H1 (cell line): ENCODE measurements at regions not wholly inside any gene's neighbourhood (a gene's known extent, or its start where the extent isn't known, plus 50 kb on each side); places are given as distances from the start of the nearest gene placed in this dataset.

Experiments
- CTCF ChIA-PET: fragments of 300-600 bp; sonication (Branson Sonifier 250); formaldehyde crosslinking; loops from one replicate; lab custom pipeline; 2021; ENCODE audit not compliant: partially characterized antibody; lab: Charles Lee
- POLR2A ChIA-PET: fragments of 300-600 bp; sonication (Branson Sonifier 250); formaldehyde crosslinking; loops from one replicate; lab custom pipeline; 2021; ENCODE audit warnings: inconsistent platforms; ENCODE audit not compliant: partially characterized antibody; lab: Charles Lee
- DNase-seq, 2 experiments: peaks; one replicate each; pipeline versions ENCODE4 v3.0.0 to v3.0.0-alpha.2; 2010 to 2022; ENCODE audit warnings: low spot score in 2 of 2, low read depth in 1 of 2, mixed read lengths in 1 of 2
- FAIRE-seq: peaks from 2 replicates; lab custom pipeline; 2011; peaks lifted over from hg19 to GRCh38; lab: Jason Lieb, UNC
- H2AFZ ChIP-seq: 2 replicates; pipeline ENCODE4 v1.8.1; 2012; ENCODE audit warnings: low read length, inconsistent platforms
- H2AK5ac ChIP-seq: 2 replicates; pipeline ENCODE4 v1.6.1; 2013; ENCODE audit warnings: low read depth, low read length
- H2BK120ac ChIP-seq: replicated peaks from 2 replicates; pipeline ENCODE3; 2013; ENCODE audit warnings: low read depth, low read length, inconsistent platforms
- H2BK12ac ChIP-seq: 2 replicates; pipeline ENCODE4 v1.6.1; 2013; ENCODE audit warnings: low read depth, low read length
- H2BK15ac ChIP-seq: 2 replicates; pipeline ENCODE4 v1.6.1; 2013; ENCODE audit warnings: low read length
- H2BK20ac ChIP-seq: 2 replicates; pipeline ENCODE4 v1.6.1; 2013; ENCODE audit warnings: low read length
- H2BK5ac ChIP-seq: 2 replicates; pipeline ENCODE4 v1.6.1; 2013; ENCODE audit warnings: low read depth, low read length
- H3K14ac ChIP-seq: 2 replicates; pipeline ENCODE4 v1.6.1; 2013; ENCODE audit warnings: inconsistent platforms; ENCODE audit not compliant: insufficient read length
- H3K18ac ChIP-seq: 2 replicates; pipeline ENCODE4 v1.6.1; 2013; ENCODE audit warnings: low read length; ENCODE audit errors: extremely low read depth
- H3K23ac ChIP-seq: 2 replicates; pipeline ENCODE4 v1.6.1; 2013; ENCODE audit warnings: inconsistent platforms; ENCODE audit not compliant: insufficient read length
- H3K23me2 ChIP-seq: 2 replicates; pipeline ENCODE4 v1.6.1; 2013; ENCODE audit warnings: low read depth, low read length
- H3K27ac ChIP-seq: 2 replicates; pipeline ENCODE4 v1.6.1; 2011; ENCODE audit warnings: low read depth, low read length, inconsistent platforms
- H3K27me3 ChIP-seq, 4 experiments: replicated peaks in 1 of 4; 1 replicate in 1 of 4; 2 replicates in 3 of 4; pipeline versions ENCODE4 v1.6.1 to v1.8.1; 2011 to 2013; ENCODE audit warnings: low read length in 3 of 4, mild to moderate bottlenecking in 3 of 4, inconsistent platforms in 2 of 4, mixed read lengths in 2 of 4, moderate library complexity in 1 of 4; ENCODE audit not compliant: control insufficient read depth in 3 of 4, insufficient read depth in 3 of 4; ENCODE audit errors: extremely low read depth in 1 of 4
- H3K36me3 ChIP-seq, 4 experiments: 2 replicates each; pipeline versions ENCODE4 v1.6.1 to v1.8.1; 2011 to 2013; ENCODE audit warnings: mild to moderate bottlenecking in 4 of 4, low read length in 3 of 4, moderate library complexity in 2 of 4, control low read depth in 1 of 4, inconsistent platforms in 1 of 4; ENCODE audit not compliant: insufficient read depth in 4 of 4, control insufficient read depth in 2 of 4
- H3K4ac ChIP-seq: replicated peaks from 2 replicates; pipeline ENCODE3; 2013; ENCODE audit warnings: low read length, low read depth, mixed read lengths, inconsistent platforms; ENCODE audit not compliant: insufficient read length
- H3K4me1 ChIP-seq, 4 experiments: replicated peaks in 1 of 4; 1 replicate in 1 of 4; 2 replicates in 3 of 4; pipeline versions ENCODE4 v1.6.1 to v1.8.1; 2011 to 2013; ENCODE audit warnings: low read length in 3 of 4, inconsistent platforms in 2 of 4, mixed read lengths in 1 of 4; ENCODE audit not compliant: insufficient read depth in 4 of 4, control insufficient read depth in 3 of 4
- H3K4me2 ChIP-seq, 2 experiments: 2 replicates each; pipeline versions ENCODE4 v1.6.1 to v1.8.1; 2011 to 2013; ENCODE audit warnings: low read depth in 2 of 2, low read length in 2 of 2, control low read depth in 1 of 2, inconsistent platforms in 1 of 2, mild to moderate bottlenecking in 1 of 2; ENCODE audit not compliant: insufficient read depth in 1 of 2
- H3K4me3 ChIP-seq, 4 experiments: fragments of 200-600, 300-600 bp in 1 of 4; sonication (generic), shearing (Covaris generic), sonication (Bioruptor Twin) in 1 of 4; 2 replicates each; pipeline versions ENCODE4 v1.5.1 to v1.8.1; 2011 to 2016; ENCODE audit warnings: low read length in 4 of 4, low read depth in 3 of 4, control low read depth in 2 of 4, inconsistent platforms in 2 of 4, mild to moderate bottlenecking in 2 of 4, mixed read lengths in 1 of 4, moderate library complexity in 1 of 4; ENCODE audit not compliant: insufficient read depth in 2 of 4; ENCODE audit errors: extremely low read depth in 1 of 4
- H3K56ac ChIP-seq: replicated peaks from 2 replicates; pipeline ENCODE3; 2013; ENCODE audit warnings: low read depth, mild to moderate bottlenecking, mixed read lengths, low read length, inconsistent platforms; ENCODE audit not compliant: insufficient read length
- H3K79me1 ChIP-seq: 2 replicates; pipeline ENCODE4 v1.6.1; 2013; ENCODE audit warnings: low read depth, low read length, control low read depth
- H3K79me2 ChIP-seq, 2 experiments: 2 replicates each; pipeline versions ENCODE4 v1.6.1 to v1.8.1; 2012 to 2013; ENCODE audit warnings: low read length in 2 of 2, mild to moderate bottlenecking in 2 of 2, inconsistent platforms in 1 of 2; ENCODE audit not compliant: insufficient read depth in 2 of 2, control insufficient read depth in 1 of 2
- H3K9ac ChIP-seq, 4 experiments: replicated peaks in 1 of 4; 1 replicate in 1 of 4; 2 replicates in 3 of 4; pipeline versions ENCODE4 v1.6.1 to v1.8.1; 2011 to 2013; ENCODE audit warnings: low read depth in 3 of 4, low read length in 3 of 4, control low read depth in 2 of 4, mild to moderate bottlenecking in 2 of 4, moderate library complexity in 2 of 4, inconsistent platforms in 1 of 4; ENCODE audit errors: extremely low read depth in 1 of 4
- H3K9me3 ChIP-seq, 2 experiments: 2 replicates each; pipeline versions ENCODE4 v1.6.1 to v1.8.1; 2012 to 2013; ENCODE audit warnings: mild to moderate bottlenecking in 2 of 2, moderate library complexity in 2 of 2, control low read depth in 1 of 2, inconsistent platforms in 1 of 2, low read depth in 1 of 2, low read length in 1 of 2, mixed read lengths in 1 of 2; ENCODE audit not compliant: insufficient read depth in 2 of 2
- H4K20me1 ChIP-seq, 2 experiments: replicated peaks in 1 of 2; 2 replicates each; pipeline versions ENCODE3 to v1.8.1; 2011 to 2013; ENCODE audit warnings: inconsistent platforms in 2 of 2, low read length in 2 of 2, mild to moderate bottlenecking in 1 of 2; ENCODE audit not compliant: insufficient read depth in 2 of 2, control insufficient read depth in 1 of 2
- H4K5ac ChIP-seq: 2 replicates; pipeline ENCODE4 v1.6.1; 2013; ENCODE audit warnings: low read length, low read depth, mixed read lengths, inconsistent platforms; ENCODE audit not compliant: insufficient read length
- H4K8ac ChIP-seq: 2 replicates; pipeline ENCODE4 v1.8.0; 2013; ENCODE audit warnings: mild to moderate bottlenecking, moderate library complexity, low read length, inconsistent platforms; ENCODE audit not compliant: insufficient read depth; ENCODE audit errors: extremely low read depth
- H4K91ac ChIP-seq: replicated peaks from 2 replicates; pipeline ENCODE3; 2013; ENCODE audit warnings: low read length, mixed read lengths, inconsistent platforms; ENCODE audit not compliant: insufficient read length
- BRCA1 ChIP-seq: IDR thresholded peaks from 2 replicates; pipeline ENCODE4 v1.6.1; 2012; ENCODE audit warnings: low read depth, low read length, improper control_type of control experiment
- EGR1 ChIP-seq: IDR thresholded peaks from 2 replicates; pipeline ENCODE4 v1.6.1; 2011; ENCODE audit warnings: low read depth, low read length, borderline replicate concordance
- GABPA ChIP-seq: IDR thresholded peaks from 2 replicates; pipeline ENCODE4 v1.6.1; 2011; ENCODE audit warnings: mild to moderate bottlenecking, low read length, moderate library complexity, borderline replicate concordance; ENCODE audit not compliant: insufficient read depth
- JUN ChIP-seq: IDR thresholded peaks from 2 replicates; pipeline ENCODE4 v1.6.1; 2011; ENCODE audit warnings: low read depth, mild to moderate bottlenecking, improper control_type of control experiment, low read length
- JUND ChIP-seq: IDR thresholded peaks from 2 replicates; pipeline ENCODE4 v1.6.1; 2011; ENCODE audit warnings: mild to moderate bottlenecking, improper control_type of control experiment, low read length
- KDM1A ChIP-seq: fragments of 200-600, 300-600 bp; sonication (generic); IDR thresholded peaks from 2 replicates; pipeline ENCODE4 v1.7.1; 2016; ENCODE audit warnings: mild to moderate bottlenecking, low read length, borderline replicate concordance
- KDM4A ChIP-seq: IDR thresholded peaks from one replicate; pipeline ENCODE4 v1.7.1; 2012; ENCODE audit warnings: low read depth, mild to moderate bottlenecking, moderate library complexity, low read length, inconsistent platforms; ENCODE audit not compliant: severe bottlenecking
- MAX ChIP-seq: IDR thresholded peaks from 2 replicates; pipeline ENCODE4 v1.6.1; 2012; ENCODE audit warnings: inconsistent platforms
- PHF8 ChIP-seq: fragments of 200-600 bp; sonication (generic); conservative IDR thresholded peaks from 2 replicates; pipeline ENCODE4 v1.7.1; 2012; ENCODE audit warnings: low read depth, mild to moderate bottlenecking, inconsistent platforms, low read length, moderate library complexity
- SIRT6 ChIP-seq: IDR thresholded peaks from one replicate; pipeline ENCODE4 v1.7.1; 2012; ENCODE audit warnings: low read length, inconsistent platforms
- SP2 ChIP-seq: IDR thresholded peaks from 2 replicates; pipeline ENCODE4 v1.6.1; 2012; ENCODE audit warnings: mild to moderate bottlenecking, low read length, inconsistent platforms
- TBP ChIP-seq: IDR thresholded peaks from 2 replicates; pipeline ENCODE4 v1.6.1; 2011; ENCODE audit warnings: low read depth, low read length, improper control_type of control experiment
- WGBS, 2 experiments: shearing (Covaris generic) in 1 of 2; methylation state at CpG; one replicate each; pipeline versions ENCODE4 v1.1.6 to v1.1.7; 2013 to 2015; ENCODE audit warnings: low lambda C conversion rate in 2 of 2, mixed read lengths in 2 of 2, inconsistent platforms in 1 of 2, low coverage in 1 of 2, missing lambda C conversion rate in 1 of 2; ENCODE audit not compliant: insufficient replicate concordance in 2 of 2, insufficient coverage in 1 of 2, insufficient read length in 1 of 2; ENCODE audit errors: extremely low coverage in 1 of 2, missing lambda C conversion rate in 1 of 2; 5-methylcytosine and 5-hydroxymethylcytosine counted together
- TF ChIP-seq, protein P1 (sequence below), 3 experiments: IDR thresholded peaks; 1 replicate in 2 of 3; 2 replicates in 1 of 3; pipeline versions ENCODE4 v1.5.1 to v1.6.1; 2011; ENCODE audit warnings: low read length in 3 of 3, mild to moderate bottlenecking in 3 of 3, inconsistent platforms in 2 of 3, low read depth in 1 of 3, moderate library complexity in 1 of 3; ENCODE audit not compliant: insufficient read depth in 1 of 3; ENCODE audit errors: control extremely low read depth in 1 of 3

DNA sequence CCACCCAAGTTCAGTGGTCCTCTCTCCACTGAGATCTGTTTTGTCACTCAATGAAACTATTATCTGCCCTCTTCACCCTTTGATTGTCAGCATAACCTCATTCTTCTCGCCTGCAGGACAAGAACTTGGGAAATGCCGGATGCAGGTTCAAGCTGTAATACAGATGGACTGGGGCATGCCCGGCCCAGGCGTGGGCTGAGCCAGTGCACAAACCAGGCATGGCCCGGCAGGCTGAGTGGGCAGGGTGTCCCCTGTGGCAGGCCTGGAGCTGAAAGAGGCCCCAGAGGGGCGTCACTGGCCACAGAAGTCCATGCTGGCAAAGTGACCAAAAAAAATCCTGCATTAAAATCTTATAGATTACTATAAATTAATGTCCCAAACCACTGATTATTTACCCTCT lies 638.9 kb upstream of the EPHA6 start:
- 84% methylated on average over 6 of the region's 6 CpGs; no CpG with 5 or more reads in 1 of the 2 experiments for WGBS, 2 experiments
- no peaks in the 10 kb centered on the region for H3K36me3 ChIP-seq
- no peak overlapping the region for H2BK15ac ChIP-seq
- no peak overlapping the region for H3K23ac ChIP-seq
- no peak overlapping the region for H3K14ac ChIP-seq
- H3K9ac ChIP-seq = no peak overlapping the region
- no peak overlapping the region for H2BK120ac ChIP-seq
- DNase-seq (no peak), FAIRE-seq (no peak)
- H3K23me2 ChIP-seq = no peaks in the 10 kb centered on the region
- no peaks in the 10 kb centered on the region for H3K4me1 ChIP-seq
- no peak overlapping the region for H4K5ac ChIP-seq
- no peak overlapping the region for H3K4me3 ChIP-seq
- H2BK5ac ChIP-seq = no peak overlapping the region
- no peak overlapping the region for H3K4me2 ChIP-seq
- peaks cover 11 to 13% of the 10 kb centered on the region in 2 experiments; a peak in 2 of 4 replicates for H3K9me3 ChIP-seq
- H2AK5ac ChIP-seq = no peak overlapping the region
- ChIA-PET POLR2A (no interaction called here), CTCF (no interaction called here)
- H3K27me3 ChIP-seq = no peaks in the 10 kb centered on the region
- no peak overlapping the region for H4K8ac ChIP-seq
- H3K27ac ChIP-seq = no peak overlapping the region
- H3K18ac ChIP-seq = no peak overlapping the region
- H2BK12ac ChIP-seq = no peak overlapping the region
- no peaks in the 10 kb centered on the region for H4K20me1 ChIP-seq
- no peak overlapping the region for H4K91ac ChIP-seq
- no peaks in the 10 kb centered on the region for H3K79me2 ChIP-seq
- H3K4ac ChIP-seq = no peak overlapping the region
- no peaks in the 10 kb centered on the region for H3K79me1 ChIP-seq
- H2AFZ ChIP-seq = no peak overlapping the region
- no peak overlapping the region for H3K56ac ChIP-seq
- H2BK20ac ChIP-seq = no peak overlapping the region
- TF ChIP-seq KDM4A = no peak
- TF ChIP-seq PHF8 = no peak
- TF ChIP-seq, protein P1, sequence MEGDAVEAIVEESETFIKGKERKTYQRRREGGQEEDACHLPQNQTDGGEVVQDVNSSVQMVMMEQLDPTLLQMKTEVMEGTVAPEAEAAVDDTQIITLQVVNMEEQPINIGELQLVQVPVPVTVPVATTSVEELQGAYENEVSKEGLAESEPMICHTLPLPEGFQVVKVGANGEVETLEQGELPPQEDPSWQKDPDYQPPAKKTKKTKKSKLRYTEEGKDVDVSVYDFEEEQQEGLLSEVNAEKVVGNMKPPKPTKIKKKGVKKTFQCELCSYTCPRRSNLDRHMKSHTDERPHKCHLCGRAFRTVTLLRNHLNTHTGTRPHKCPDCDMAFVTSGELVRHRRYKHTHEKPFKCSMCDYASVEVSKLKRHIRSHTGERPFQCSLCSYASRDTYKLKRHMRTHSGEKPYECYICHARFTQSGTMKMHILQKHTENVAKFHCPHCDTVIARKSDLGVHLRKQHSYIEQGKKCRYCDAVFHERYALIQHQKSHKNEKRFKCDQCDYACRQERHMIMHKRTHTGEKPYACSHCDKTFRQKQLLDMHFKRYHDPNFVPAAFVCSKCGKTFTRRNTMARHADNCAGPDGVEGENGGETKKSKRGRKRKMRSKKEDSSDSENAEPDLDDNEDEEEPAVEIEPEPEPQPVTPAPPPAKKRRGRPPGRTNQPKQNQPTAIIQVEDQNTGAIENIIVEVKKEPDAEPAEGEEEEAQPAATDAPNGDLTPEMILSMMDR (IDR thresholded peaks at IDR 0.05; ENCODE audit: control extremely low read depth in 1 of 3, insufficient read depth in 1 of 3, low read depth in 1 of 3, low read length in 3 of 3) = no peak
- no peak for TF ChIP-seq JUN
- TF ChIP-seq BRCA1 = no peak
- TF ChIP-seq GABPA = no peak
- TF ChIP-seq SIRT6 = no peak
- no peak for TF ChIP-seq KDM1A
- no peak for TF ChIP-seq EGR1
- TF ChIP-seq JUND = no peak
- TF ChIP-seq TBP = no peak
- TF ChIP-seq MAX = no peak
- no peak for TF ChIP-seq SP2
